GM12891 (cell line): ENCODE measurements at regions not wholly inside any gene's neighbourhood (a gene's known extent, or its start where the extent isn't known, plus 50 kb on each side); places are given as distances from the start of the nearest gene placed in this dataset.

ENCODE experiments used
- POLR2A ChIP-seq: IDR thresholded peaks from 2 replicates; pipeline ENCODE4 v1.6.1; 2011; ENCODE audit warnings: low read depth, low read length, control low read depth
- POLR2AphosphoS5 ChIP-seq: IDR thresholded peaks from 2 replicates; pipeline ENCODE4 v1.6.1; 2011; ENCODE audit warnings: low read depth, low read length, control low read depth
- POU2F2 ChIP-seq: IDR thresholded peaks from 2 replicates; pipeline ENCODE4 v1.6.1; 2011; ENCODE audit warnings: low read depth, mild to moderate bottlenecking, control low read depth, low read length, moderate library complexity
- TAF1 ChIP-seq: IDR thresholded peaks from 2 replicates; pipeline ENCODE4 v1.6.1; 2011; ENCODE audit warnings: low read depth, low read length, control low read depth

- TF ChIP-seq POLR2A (no peak), POU2F2 (no peak), POLR2AphosphoS5 (no peak), TAF1 (no peak)
Measured at GRCh38 chr2:58721912-58722591, 480.9 kb upstream of the FANCL start.
